Colonic mucosa (tissue), 4 donors: ENCODE measurements at regions not wholly inside any gene's neighbourhood (a gene's known extent, or its start where the extent isn't known, plus 50 kb on each side); places are given as distances from the start of the nearest gene placed in this dataset.
"Not testable (repeated sequence)": the region's sequence is repeated elsewhere in the genome, so short reads cannot be mapped to it uniquely, and the experiment has no call there.

Source experiments
- DNase-seq: peaks from one replicate; pipeline ENCODE4 v3.0.0-alpha.2; 2020
- H3K27ac ChIP-seq: fragments of 200-600 bp; one replicate; pipeline ENCODE4 v1.8.0; 2021
- H3K27me3 ChIP-seq: fragments of 200-600 bp; one replicate; pipeline ENCODE4 v1.8.0; 2021
- H3K36me3 ChIP-seq: fragments of 200-600 bp; one replicate; pipeline ENCODE4 v1.8.0; 2021
- H3K4me1 ChIP-seq: fragments of 200-600 bp; one replicate; pipeline ENCODE4 v1.8.0; 2021; ENCODE audit warnings: mild to moderate bottlenecking
- H3K4me3 ChIP-seq: fragments of 200-600 bp; one replicate; pipeline ENCODE4 v1.8.0; 2021
- H3K9ac ChIP-seq, 2 donors: one replicate each; pipeline ENCODE4 v1.7.0; 2013; ENCODE audit warnings: control low read depth in 2 of 2, low read depth in 2 of 2, low read length in 2 of 2
- H3K9me3 ChIP-seq: fragments of 200-600 bp; one replicate; pipeline ENCODE4 v1.8.0; 2021
- intact Hi-C: fragments of 100-400 bp; cut with DNase I; formaldehyde crosslinking; loops from one replicate; pipeline ENCODE4 v1.14.1; 2022
- TF ChIP-seq, protein P1 (sequence below): fragments of 200-600 bp; IDR thresholded peaks from one replicate; pipeline ENCODE4 v1.8.0; 2022; ENCODE audit warnings: antibody characterized with exemption, mild to moderate bottlenecking
- donor health status: healthy.
- donor health status: DM: no; HTN: no; CAD: no.
- donor health status: DM: no; HTN: no; CAD: no.

DNA sequence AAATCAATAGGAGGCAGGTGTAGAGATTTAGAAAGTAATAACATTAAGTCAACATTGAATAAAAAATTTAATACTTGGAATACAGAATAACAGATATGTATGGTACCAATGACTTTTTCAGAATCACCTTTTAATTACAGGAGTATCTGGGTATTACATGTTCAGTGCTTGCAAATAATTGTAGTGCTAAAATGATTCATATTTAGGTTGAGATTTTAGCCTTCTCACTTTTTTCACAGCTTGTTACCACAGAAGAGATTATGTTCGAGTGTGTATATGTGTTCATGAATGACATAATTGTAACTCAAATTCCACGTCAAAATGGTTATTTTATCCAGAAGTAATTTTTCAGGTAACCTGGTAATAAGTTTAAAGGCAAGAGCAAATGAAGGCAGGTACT lies 187.9 kb upstream of the TBL1XR1 start:
- Histone ChIP-seq H3K4me3 (no peak overlapping the region), H3K36me3 (no peaks in the 10 kb centered on the region), H3K9ac (no peak overlapping the region), H3K27me3 (no peaks in the 10 kb centered on the region), H3K9me3 (no peaks in the 10 kb centered on the region), H3K4me1 (no peaks in the 10 kb centered on the region), H3K27ac (no peak overlapping the region)
- no peak for DNase-seq
- TF ChIP-seq, protein P1, sequence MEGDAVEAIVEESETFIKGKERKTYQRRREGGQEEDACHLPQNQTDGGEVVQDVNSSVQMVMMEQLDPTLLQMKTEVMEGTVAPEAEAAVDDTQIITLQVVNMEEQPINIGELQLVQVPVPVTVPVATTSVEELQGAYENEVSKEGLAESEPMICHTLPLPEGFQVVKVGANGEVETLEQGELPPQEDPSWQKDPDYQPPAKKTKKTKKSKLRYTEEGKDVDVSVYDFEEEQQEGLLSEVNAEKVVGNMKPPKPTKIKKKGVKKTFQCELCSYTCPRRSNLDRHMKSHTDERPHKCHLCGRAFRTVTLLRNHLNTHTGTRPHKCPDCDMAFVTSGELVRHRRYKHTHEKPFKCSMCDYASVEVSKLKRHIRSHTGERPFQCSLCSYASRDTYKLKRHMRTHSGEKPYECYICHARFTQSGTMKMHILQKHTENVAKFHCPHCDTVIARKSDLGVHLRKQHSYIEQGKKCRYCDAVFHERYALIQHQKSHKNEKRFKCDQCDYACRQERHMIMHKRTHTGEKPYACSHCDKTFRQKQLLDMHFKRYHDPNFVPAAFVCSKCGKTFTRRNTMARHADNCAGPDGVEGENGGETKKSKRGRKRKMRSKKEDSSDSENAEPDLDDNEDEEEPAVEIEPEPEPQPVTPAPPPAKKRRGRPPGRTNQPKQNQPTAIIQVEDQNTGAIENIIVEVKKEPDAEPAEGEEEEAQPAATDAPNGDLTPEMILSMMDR: no peak
- intact Hi-C loops: no loop called here

DNA sequence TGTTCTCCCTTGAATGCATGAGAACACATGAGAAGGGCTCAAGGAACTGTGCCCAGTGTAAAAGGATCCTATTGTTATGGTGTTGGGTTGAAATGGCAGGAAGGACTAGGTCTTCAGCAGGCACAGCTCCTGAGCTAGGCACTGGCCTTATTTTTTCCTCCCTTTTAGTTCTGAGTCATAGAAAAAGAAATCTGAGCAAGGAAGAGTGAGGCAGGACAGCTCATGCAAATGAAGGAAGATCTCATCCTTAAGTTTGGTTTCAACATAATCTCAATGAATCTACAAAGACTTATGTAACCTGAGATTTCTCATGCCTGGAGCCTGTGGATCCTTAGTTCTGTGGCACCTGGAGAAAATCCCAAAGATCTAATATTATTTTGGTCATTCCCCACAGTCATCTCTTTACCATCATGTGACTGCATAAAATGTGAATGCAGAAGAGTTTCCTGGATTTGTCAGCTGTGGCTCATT lies 188.6 kb upstream of the TBL1XR1 start:
- intact Hi-C loops: no loop called here
- no peak for DNase-seq
- TF ChIP-seq, protein P1: no peak
- Histone ChIP-seq H3K4me3 (no peak overlapping the region), H3K36me3 (no peaks in the 10 kb centered on the region), H3K4me1 (no peaks in the 10 kb centered on the region), H3K9me3 (no peaks in the 10 kb centered on the region), H3K27me3 (no peaks in the 10 kb centered on the region), H3K9ac (no peak overlapping the region), H3K27ac (no peak overlapping the region)

DNA sequence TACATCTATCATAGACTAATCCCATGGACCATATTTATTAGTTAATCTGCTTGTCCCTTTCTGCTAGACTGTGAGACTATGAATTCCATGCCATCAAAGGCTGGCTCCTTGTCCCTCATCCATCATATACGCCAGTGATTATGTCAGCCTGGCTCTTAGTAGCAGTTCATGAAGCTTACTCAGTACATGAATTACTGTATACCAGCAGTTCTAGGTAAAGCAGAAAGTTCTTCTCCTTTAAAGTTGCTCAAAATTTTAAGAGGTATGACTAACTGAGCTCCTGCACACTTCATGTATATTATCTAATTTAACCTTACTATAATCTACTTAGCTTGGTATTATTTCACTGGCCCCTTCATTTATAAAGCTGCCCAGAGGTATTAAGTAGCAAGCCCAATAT lies 190.9 kb upstream of the TBL1XR1 start:
- H3K27ac ChIP-seq: no peak overlapping the region
- intact Hi-C loops: no loop called here
- H3K36me3 ChIP-seq: no peaks in the 10 kb centered on the region
- no peak overlapping the region for H3K4me3 ChIP-seq
- no peaks in the 10 kb centered on the region for H3K27me3 ChIP-seq
- no peaks in the 10 kb centered on the region for H3K9me3 ChIP-seq
- H3K9ac ChIP-seq: no peak overlapping the region
- H3K4me1 ChIP-seq: no peaks in the 10 kb centered on the region
- TF ChIP-seq, protein P1: no peak
- no peak for DNase-seq

DNA sequence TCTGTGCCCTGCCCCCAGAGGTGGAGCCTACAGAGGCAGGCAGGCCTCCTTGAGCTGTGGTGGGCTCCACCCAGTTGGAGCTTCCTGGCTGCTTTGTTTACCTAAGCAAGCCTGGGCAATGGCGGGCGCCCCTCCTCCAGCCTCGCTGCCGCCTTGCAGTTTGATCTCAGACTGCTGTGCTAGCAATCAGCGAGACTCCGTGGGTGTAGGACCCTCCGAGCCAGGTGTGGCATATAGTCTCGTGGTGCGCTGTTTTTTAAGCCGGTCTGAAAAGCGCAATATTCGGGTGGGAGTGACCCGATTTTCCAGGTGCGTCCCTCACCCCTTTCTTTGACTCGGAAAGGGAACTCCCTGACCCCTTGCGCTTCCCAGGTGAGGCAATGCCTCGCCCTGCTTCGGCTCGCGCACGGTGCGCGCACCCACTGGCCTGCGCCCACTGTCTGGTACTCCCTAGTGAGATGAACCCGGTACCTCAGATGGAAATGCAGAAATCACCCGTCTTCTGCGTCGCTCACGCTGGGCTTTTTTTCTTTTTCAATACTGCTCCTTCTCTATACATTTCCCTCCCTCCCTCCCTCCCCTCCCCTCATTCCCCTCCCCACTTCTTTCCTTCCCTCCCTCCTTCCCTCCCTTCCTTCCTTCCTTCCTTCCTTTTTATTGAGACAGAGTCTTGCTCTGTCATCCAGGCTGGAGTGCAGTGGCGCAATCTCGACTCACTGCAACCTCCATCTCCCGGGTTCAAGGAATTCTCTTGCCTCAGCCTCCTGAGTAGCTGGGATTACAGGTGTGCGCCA lies 197.1 kb upstream of the TBL1XR1 start:
- H3K9me3 ChIP-seq, H3K4me3 ChIP-seq, H3K9ac ChIP-seq, H3K4me1 ChIP-seq, H3K27ac ChIP-seq, intact Hi-C loops, H3K27me3 ChIP-seq, DNase-seq, H3K36me3 ChIP-seq: not testable (repeated sequence)

DNA sequence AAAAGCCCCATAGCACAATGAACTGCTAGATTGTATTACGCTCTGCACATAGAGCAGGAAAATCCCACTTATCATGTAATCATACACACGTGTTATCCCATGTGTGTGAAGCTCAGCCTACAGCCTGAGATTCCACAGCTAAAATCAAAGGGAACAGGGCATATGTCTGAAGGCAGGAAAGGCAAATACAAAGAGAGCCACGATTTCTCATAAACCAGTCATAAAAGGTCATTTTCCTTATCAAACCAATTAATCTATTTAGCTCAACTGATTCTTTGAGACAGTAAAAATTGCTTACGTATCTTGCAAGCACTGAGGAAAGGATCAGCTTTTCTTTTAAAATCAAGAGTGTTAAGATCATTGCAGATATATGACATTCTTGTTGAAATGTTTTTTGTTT lies 199.5 kb upstream of the TBL1XR1 start:
- Histone ChIP-seq H3K9ac (no peak overlapping the region), H3K36me3 (no peaks in the 10 kb centered on the region), H3K27ac (no peak overlapping the region), H3K4me3 (no peak overlapping the region), H3K27me3 (no peaks in the 10 kb centered on the region), H3K4me1 (no peaks in the 10 kb centered on the region), H3K9me3 (no peaks in the 10 kb centered on the region)
- intact Hi-C loops: no loop called here
- DNase-seq: no peak
- TF ChIP-seq, protein P1: no peak

DNA sequence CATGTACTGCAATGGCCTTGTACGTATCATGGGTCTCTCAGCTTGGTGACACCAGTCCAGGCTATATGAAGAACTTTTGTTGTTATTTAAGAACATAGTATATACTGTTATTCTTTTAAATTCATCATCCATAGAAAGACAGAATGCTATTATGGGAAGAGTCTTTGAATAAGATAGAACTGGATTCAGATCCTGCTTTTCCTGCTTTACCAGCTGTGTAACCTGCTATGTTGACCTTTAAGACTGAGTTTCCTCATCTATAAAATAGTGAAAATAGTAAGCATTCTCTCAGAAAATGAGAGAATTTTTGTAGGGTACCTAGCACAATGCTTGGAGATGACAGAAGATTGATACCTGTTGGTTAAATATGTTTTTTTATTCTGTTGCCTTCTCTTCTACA lies 204.1 kb upstream of the TBL1XR1 start:
- H3K9me3 ChIP-seq: no peaks in the 10 kb centered on the region
- H3K36me3 ChIP-seq: no peaks in the 10 kb centered on the region
- DNase-seq: no peak
- no peaks in the 10 kb centered on the region for H3K4me1 ChIP-seq
- no peak overlapping the region for H3K27ac ChIP-seq
- H3K9ac ChIP-seq: no peak overlapping the region
- intact Hi-C loops: no loop called here
- no peak overlapping the region for H3K4me3 ChIP-seq
- TF ChIP-seq, protein P1: no peak
- no peaks in the 10 kb centered on the region for H3K27me3 ChIP-seq
